IPS DF 4.7 (cell line): ENCODE measurements at regions not wholly inside any gene's neighbourhood (a gene's known extent, or its start where the extent isn't known, plus 50 kb on each side); places are given as distances from the start of the nearest gene placed in this dataset.
"Not testable (repeated sequence)": the region's sequence is repeated elsewhere in the genome, so short reads cannot be mapped to it uniquely, and the experiment has no call there.

Experiments used
- DNase-seq: peaks from one replicate; pipeline ENCODE4 v3.0.0-alpha.2; 2013; ENCODE audit warnings: low spot score; ENCODE audit errors: extremely low read depth

GRCh38 chr2:8125741-8126711 lies 555.8 kb upstream of the ID2 start:
- DNase-seq: no peak

- DNase-seq: no peak
Measured at GRCh38 chr2:8126783-8127182, 555.1 kb upstream of the ID2 start.

GRCh38 chr2:8131423-8131822 lies 550.4 kb upstream of the ID2 start:
- not testable (repeated sequence) for DNase-seq

GRCh38 chr2:8132351-8132831 lies 549.5 kb upstream of the ID2 start:
- DNase-seq: no peak

GRCh38 chr2:8132879-8133278 lies 549.0 kb upstream of the ID2 start:
- DNase-seq: no peak

- no peak for DNase-seq
Measured at GRCh38 chr2:8133363-8133762, 548.5 kb upstream of the ID2 start.

- DNase-seq: no peak
Measured at GRCh38 chr2:8133913-8134472, 547.9 kb upstream of the ID2 start.

- DNase-seq: no peak
Measured at GRCh38 chr2:8134473-8134932, 547.4 kb upstream of the ID2 start.

- no peak for DNase-seq
Measured at GRCh38 chr2:8134985-8135682, 546.7 kb upstream of the ID2 start.

GRCh38 chr2:8137801-8138200 lies 544.1 kb upstream of the ID2 start:
- no peak for DNase-seq

- DNase-seq: no peak
Measured at GRCh38 chr2:8138525-8138922, 543.3 kb upstream of the ID2 start.

- DNase-seq: no peak
Measured at GRCh38 chr2:8138923-8139667, 542.8 kb upstream of the ID2 start.

- no peak for DNase-seq
Measured at GRCh38 chr2:8139668-8140200, 542.1 kb upstream of the ID2 start.

- DNase-seq: no peak
Measured at GRCh38 chr2:8141079-8141707, 540.7 kb upstream of the ID2 start.

GRCh38 chr2:8141780-8142179 lies 540.1 kb upstream of the ID2 start:
- no peak for DNase-seq

GRCh38 chr2:8142461-8142860 lies 539.4 kb upstream of the ID2 start:
- no peak for DNase-seq

- DNase-seq: no peak
Measured at GRCh38 chr2:8144131-8144631, 537.7 kb upstream of the ID2 start.

- no peak for DNase-seq
Measured at GRCh38 chr2:8144785-8145184, 537.1 kb upstream of the ID2 start.

- DNase-seq: not testable (repeated sequence)
Measured at GRCh38 chr2:8145375-8145774, 536.5 kb upstream of the ID2 start.
